ENCODE measurements at regions not wholly inside any gene's neighbourhood (a gene's known extent, or its start where the extent isn't known, plus 50 kb on each side); places are given as distances from the start of the nearest gene placed in this dataset.

DNA sequence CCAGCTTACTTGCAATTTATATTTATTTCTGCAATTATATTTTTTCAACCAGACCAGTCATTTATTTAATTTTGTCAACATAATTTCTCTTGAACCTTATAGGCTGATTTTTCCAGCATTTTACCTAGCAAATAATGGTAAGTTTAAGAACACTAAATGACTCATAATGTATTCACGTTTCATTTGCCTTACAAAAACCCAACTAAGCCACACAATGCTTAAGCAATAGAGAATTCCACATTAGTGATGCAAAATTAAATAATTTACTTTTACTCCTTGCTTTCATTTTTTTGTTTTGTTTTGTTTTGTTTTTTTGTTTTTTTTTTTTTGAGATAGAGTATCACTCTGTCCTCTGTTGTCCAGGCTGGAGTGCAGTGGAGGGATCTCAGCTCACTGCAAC is 110.4 kb upstream of the VRK2 start:
- H3K4me3 ChIP-seq (ENCODE audit: low read depth, low read length): no peak overlapping the region
- TF ChIP-seq CTCF (IDR thresholded peaks at IDR 0.05; ENCODE audit: low read depth, low read length): no peak

DNA sequence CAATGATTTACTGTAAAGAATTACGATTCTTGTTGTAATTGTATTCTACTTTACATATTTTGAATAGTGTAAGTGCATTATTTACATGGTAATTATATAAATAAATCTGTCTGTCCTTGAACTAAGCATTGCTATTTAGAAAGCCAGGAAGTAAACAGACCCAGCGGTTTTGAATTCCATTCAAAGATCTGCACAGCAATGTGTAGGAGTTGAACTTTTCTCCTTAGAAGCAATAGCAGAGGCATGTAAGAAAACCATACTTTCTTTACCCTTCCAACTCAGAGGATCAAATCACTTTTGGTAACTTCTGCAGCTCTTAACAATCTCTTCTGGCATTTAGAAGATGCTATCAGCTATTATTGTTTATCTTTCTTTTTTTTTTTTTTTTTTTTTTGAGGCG is 109.2 kb upstream of the VRK2 start:
- H3K4me3 ChIP-seq (ENCODE audit: low read depth, low read length): no peak overlapping the region
- no peak for TF ChIP-seq CTCF (IDR thresholded peaks at IDR 0.05; ENCODE audit: low read depth, low read length)

DNA sequence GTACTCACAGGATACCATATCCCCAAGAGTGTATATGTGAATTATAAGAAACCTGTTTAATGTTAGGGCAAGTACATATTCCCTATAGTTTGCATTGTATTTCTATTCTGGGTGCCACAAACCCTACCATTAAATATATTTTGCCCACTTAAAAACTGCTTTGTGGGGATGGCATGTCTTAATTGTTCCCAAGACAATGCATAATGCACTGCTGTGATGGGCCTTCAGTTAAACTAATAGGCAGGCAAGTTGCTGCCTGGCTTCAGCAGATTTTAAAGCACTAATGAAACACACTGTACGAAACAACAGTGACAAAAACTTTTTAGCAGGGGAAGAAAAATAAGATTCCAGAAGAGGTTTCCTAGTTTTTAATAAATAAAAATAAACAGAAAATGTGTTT is 104.8 kb upstream of the VRK2 start:
- no peak for TF ChIP-seq CTCF (IDR thresholded peaks at IDR 0.05; ENCODE audit: low read depth, low read length)
- no peak overlapping the region for H3K4me3 ChIP-seq (ENCODE audit: low read depth, low read length)

- no peak for TF ChIP-seq CTCF (IDR thresholded peaks at IDR 0.05; ENCODE audit: low read depth, low read length)
- no peak overlapping the region for H3K4me3 ChIP-seq (ENCODE audit: low read depth, low read length)
Observed at GRCh38 chr2:57943315-57943714, 103.3 kb upstream of the VRK2 start.

GRCh38 chr2:57947398-57947797 is 99.2 kb upstream of the VRK2 start:
- no peak for TF ChIP-seq CTCF (IDR thresholded peaks at IDR 0.05; ENCODE audit: low read depth, low read length)
- no peak overlapping the region for H3K4me3 ChIP-seq (ENCODE audit: low read depth, low read length)

- no peak overlapping the region for H3K4me3 ChIP-seq (ENCODE audit: low read depth, low read length)
- TF ChIP-seq CTCF (IDR thresholded peaks at IDR 0.05; ENCODE audit: low read depth, low read length): no peak
Observed at GRCh38 chr2:57954020-57954419, 92.6 kb upstream of the VRK2 start.

DNA sequence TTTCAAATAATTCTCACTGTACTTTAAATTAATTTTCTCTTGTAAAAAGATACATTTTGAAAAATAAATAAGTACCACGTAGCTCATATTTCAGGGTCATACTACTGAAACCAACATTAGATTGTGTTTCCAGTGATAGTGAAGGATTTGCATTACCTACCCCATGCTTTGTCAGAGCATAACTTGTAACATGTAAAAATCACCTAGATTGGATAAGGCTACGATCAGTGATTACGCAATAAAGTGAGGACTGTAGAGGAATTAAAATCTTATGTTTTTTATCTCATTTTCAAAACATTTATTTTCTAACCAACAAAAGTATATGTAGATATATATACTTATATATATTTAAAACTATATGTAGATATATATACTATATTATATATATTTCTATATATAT is 89.4 kb upstream of the VRK2 start:
- no peak for TF ChIP-seq CTCF (IDR thresholded peaks at IDR 0.05; ENCODE audit: low read depth, low read length)
- no peak overlapping the region for H3K4me3 ChIP-seq (ENCODE audit: low read depth, low read length)
